HG03521 (cell line): ENCODE measurements at regions not wholly inside any gene's neighbourhood (a gene's known extent, or its start where the extent isn't known, plus 50 kb on each side); places are given as distances from the start of the nearest gene placed in this dataset.

Source experiments
- ATAC-seq: cut with Tn5 transposase; IDR thresholded peaks from one replicate; pipeline ENCODE4 v1.9.1; 2021; ENCODE audit warnings: mild to moderate bottlenecking, moderate library complexity; ENCODE audit not compliant: unreplicated experiment

DNA sequence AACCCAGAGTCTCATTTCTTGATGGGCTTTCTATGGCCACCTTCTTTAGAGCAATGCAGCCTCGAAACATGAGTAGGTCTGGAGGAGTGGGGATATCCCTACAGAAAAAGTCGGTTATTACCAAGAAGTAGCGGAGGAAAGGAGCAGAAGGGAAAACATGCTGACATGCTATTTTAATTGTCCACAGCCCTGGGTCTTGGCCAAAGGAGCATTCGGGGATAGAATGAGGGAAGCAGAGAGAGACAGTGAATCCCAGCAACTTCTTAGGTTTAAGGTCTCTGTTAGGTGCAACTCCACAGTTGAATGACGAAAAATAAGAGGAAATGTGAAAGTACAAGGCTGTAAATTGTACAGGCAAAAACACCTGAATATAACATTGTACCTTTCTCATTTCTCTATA is 506.7 kb upstream of the CDH18 start:
- ATAC-seq = no peak

GRCh38 chr5:20486826-20487225 is 498.8 kb upstream of the CDH18 start:
- ATAC-seq = no peak

DNA sequence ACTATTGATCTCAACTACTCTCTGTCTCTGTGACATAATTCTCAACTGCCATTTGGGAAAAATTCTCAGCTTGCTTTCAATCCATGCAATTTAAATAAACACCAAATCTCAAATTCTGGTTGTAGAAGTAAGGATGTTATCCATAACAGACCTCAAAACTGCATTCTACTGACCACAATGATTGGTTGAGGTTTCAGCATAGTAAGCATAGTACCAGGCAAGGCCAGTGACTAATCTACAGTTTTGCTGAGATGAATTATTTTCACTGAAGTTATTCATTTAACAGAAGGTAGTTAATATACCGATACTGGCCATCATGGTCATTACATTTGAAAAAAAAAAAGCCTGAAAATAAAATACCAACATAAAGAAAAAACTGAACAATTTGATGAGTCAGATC is 488.0 kb upstream of the CDH18 start:
- ATAC-seq = no peak

- no peak for ATAC-seq
These were observed 483.0 kb upstream of the CDH18 start for GRCh38 chr5:20470997-20471396.

- ATAC-seq = no peak
These were observed 481.8 kb upstream of the CDH18 start for GRCh38 chr5:20469792-20470191.

DNA sequence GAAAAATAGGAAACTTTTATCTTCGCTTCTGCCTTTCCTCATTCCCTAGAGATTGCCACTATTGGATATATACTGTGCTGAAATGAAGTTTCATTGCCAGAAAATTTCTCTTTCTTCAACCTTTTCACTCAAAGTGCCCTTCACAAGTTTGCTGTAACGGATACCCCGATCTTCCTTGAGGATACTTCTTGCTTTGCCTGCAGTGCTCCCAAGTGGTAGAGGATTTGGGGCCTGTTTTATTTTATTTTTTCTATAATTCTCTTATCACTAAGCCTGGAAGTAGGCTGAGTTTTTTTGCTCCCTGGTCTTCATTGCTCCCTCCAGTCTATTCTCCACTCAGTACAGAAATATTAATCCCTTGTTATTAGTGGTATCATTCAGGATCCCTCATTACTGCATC is 481.4 kb upstream of the CDH18 start:
- no peak for ATAC-seq

DNA sequence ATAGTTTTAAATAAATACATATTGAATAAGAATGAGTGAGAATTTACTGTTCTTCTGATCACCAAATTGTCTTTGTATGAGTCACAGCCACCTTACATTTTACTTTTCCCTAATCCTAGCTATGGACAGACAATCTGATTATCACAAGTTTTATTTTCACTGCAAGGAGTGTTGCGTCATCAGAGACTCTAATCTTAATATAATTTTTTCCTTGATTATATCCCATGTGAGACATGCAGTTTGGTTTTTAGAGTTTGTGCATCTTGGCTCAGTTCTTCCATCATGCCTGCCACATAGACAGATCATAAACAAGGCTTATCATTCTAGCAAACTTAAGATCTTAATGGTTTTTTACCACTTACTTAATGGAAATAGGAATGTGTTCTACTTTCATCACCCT is 478.5 kb upstream of the CDH18 start:
- ATAC-seq = no peak

GRCh38 chr5:20463206-20463605 is 475.2 kb upstream of the CDH18 start:
- ATAC-seq = no peak

- no peak for ATAC-seq
These were observed 458.1 kb upstream of the CDH18 start for GRCh38 chr5:20446121-20446520.

DNA sequence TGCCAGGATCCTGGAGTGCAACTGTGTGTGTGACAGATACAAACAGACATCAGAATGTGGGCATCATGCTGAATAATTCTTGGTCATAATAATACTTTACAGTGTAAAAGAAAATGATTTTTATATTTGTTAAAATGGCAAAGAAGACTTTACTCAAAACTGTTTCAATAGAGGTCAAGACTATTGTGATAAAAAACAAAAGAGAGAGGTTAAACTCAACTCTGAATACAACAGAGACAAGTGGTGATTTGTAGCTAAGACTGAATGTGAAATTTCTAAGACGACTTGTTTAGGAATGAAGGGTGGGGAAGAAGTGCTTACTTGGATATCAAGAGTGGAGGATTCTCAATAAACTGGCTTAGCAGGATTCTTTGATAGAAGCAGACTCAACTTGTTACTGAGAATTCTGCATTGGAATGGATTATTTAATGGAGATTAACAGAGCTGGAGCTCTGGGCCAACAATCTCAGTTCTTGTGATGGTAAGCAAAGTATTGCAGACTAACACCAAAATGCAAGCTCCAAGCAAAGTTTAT is 457.4 kb upstream of the CDH18 start:
- ATAC-seq = no peak

- ATAC-seq = no peak
These were observed 446.8 kb upstream of the CDH18 start for GRCh38 chr5:20434786-20435185.

DNA sequence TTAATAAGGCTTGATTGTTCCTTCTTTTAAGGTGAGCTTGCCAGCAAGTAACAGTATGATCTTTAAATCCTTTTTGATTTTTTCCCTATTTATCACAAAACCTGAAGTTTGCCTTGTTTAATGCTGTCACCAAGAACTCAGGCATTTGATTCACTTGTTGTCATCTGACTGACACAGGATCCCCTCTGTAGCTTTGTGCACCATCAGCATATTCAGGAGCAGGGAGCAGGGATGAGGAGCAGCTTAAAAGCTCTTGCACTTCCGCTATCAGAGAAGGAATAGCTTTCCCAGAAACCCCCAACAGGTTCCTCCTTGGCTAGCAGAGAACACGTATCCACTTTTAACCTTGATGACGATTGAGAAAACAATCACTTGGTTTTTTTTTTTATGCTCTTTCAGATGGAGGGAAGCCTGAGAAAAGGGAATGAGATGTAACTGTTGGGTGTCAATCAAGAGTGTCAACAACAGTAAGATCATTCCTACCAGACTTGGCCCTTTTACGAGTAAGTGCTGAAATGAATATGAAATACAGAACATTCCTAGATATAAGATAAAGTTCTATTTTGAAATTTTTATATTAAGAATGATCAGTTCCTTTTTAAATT is 433.1 kb upstream of the CDH18 start:
- ATAC-seq = no peak
